ENCODE measurements at regions not wholly inside any gene's neighbourhood (a gene's known extent, or its start where the extent isn't known, plus 50 kb on each side); places are given as distances from the start of the nearest gene placed in this dataset.

DNA sequence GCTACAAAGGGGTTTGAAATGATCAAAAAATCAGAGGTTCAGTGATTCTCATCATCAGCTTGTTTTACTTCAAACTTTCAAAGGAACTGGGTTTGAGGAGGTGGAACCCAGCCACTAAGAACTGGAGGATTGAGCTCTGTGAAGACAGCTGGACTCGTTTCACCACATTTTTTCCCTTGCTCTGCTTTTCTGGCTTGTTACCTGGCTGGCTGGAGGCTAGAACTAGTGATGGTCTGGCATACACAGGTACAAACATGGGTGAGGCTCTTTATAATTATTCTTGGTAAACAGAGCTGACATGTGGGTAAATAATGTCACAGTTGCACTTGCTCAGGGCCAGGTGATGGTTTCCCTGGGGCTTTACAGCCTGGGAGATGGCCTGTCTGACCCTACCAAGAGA is 352.5 kb downstream of the FGFR2 start:
- no peaks in the 10 kb centered on the region for H3K4me1 ChIP-seq (ENCODE audit: control insufficient read depth in 3 of 3, insufficient read depth in 3 of 3, low read length in 3 of 3)
- no peak overlapping the region for H3K4me3 ChIP-seq (ENCODE audit: low read length in 3 of 3)
- no peak overlapping the region for H3K9ac ChIP-seq (ENCODE audit: low read depth in 1 of 3, low read length in 3 of 3)
- no peak overlapping the region for H3K27ac ChIP-seq (ENCODE audit: low read depth, low read length)
- no peaks in the 10 kb centered on the region for H3K36me3 ChIP-seq (ENCODE audit: control insufficient read depth in 3 of 3, insufficient read depth in 3 of 3, low read length in 3 of 3)
- peaks cover 0 to 5% (median 0%) of the 10 kb centered on the region in 3 donors for H3K9me3 ChIP-seq (ENCODE audit: control insufficient read depth in 3 of 3, low read length in 3 of 3)
- H3K27me3 ChIP-seq (ENCODE audit: control insufficient read depth in 3 of 3, insufficient read depth in 3 of 3, low read length in 3 of 3) = peaks cover 0 to 4% (median 0%) of the 10 kb centered on the region in 3 donors

DNA sequence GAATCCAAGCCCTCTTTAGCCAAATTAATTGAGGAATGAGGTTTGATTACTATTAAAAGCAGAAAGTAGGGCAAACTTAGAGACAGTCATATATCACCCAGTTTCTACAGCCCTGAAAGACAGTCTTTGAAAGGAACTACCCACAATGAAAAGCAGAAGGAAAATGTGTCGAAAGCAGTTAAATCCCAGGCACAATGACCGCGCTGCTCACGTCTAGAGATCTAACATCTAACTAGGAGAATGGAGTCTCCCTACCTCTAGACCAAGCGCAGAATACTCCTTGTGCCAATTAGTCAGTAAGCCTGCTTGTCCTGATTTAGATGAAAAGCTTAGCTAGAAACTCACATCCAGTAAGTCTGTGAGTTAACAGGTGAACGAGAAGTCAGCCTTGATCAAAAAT is 350.0 kb downstream of the FGFR2 start:
- no peak overlapping the region for H3K9ac ChIP-seq (ENCODE audit: low read depth in 1 of 3, low read length in 3 of 3)
- H3K27ac ChIP-seq (ENCODE audit: low read depth, low read length) = no peak overlapping the region
- no peak overlapping the region for H3K4me3 ChIP-seq (ENCODE audit: low read length in 3 of 3)
- peaks cover 0 to 4% (median 0%) of the 10 kb centered on the region in 3 donors for H3K27me3 ChIP-seq (ENCODE audit: control insufficient read depth in 3 of 3, insufficient read depth in 3 of 3, low read length in 3 of 3)
- no peaks in the 10 kb centered on the region for H3K36me3 ChIP-seq (ENCODE audit: control insufficient read depth in 3 of 3, insufficient read depth in 3 of 3, low read length in 3 of 3)
- H3K4me1 ChIP-seq (ENCODE audit: control insufficient read depth in 3 of 3, insufficient read depth in 3 of 3, low read length in 3 of 3) = no peaks in the 10 kb centered on the region
- H3K9me3 ChIP-seq (ENCODE audit: control insufficient read depth in 3 of 3, low read length in 3 of 3) = no peaks in the 10 kb centered on the region

DNA sequence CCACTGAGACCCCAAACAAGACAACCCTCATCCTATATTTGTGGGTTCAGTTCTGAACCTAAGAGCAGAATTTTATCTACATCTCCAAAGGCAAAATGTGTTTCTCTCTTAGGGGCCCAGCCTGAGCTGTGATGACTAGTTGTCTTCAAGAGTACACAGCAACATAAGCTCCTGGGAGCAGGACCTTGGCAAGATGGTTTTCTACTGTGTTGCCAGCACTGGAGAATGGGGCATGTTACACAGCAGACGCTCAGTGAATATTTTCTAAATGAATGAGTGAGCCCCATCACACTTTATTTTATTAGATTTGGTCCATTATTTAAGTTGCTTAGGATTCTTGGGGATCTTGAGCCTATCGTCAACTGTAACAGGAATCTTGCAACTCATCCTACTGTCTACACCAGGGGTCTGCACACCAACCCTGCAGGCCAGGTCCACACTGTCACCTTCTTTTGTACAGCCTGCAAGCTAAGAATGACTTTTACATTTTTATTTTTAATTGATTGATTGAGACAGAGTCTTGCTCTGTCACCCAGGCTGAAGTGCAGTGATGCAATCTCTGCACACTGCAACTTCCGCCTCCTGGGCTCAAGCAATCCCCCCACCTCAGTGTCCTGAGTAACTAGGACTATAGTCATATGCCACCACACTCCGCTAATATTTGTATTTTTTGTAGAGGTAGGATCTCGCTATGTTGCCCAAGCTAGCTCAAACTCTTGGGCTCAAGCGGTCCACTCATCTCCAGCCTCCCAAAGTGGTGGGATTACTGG is 347.1 kb downstream of the FGFR2 start:
- H3K27ac ChIP-seq (ENCODE audit: low read depth, low read length) = no peak overlapping the region
- H3K27me3 ChIP-seq (ENCODE audit: control insufficient read depth in 3 of 3, insufficient read depth in 3 of 3, low read length in 3 of 3) = no peaks in the 10 kb centered on the region
- H3K4me1 ChIP-seq (ENCODE audit: control insufficient read depth in 3 of 3, insufficient read depth in 3 of 3, low read length in 3 of 3) = no peaks in the 10 kb centered on the region
- no peaks in the 10 kb centered on the region for H3K36me3 ChIP-seq (ENCODE audit: control insufficient read depth in 3 of 3, insufficient read depth in 3 of 3, low read length in 3 of 3)
- no peaks in the 10 kb centered on the region for H3K9me3 ChIP-seq (ENCODE audit: control insufficient read depth in 3 of 3, low read length in 3 of 3)
- H3K4me3 ChIP-seq (ENCODE audit: low read length in 3 of 3) = no peak overlapping the region
- H3K9ac ChIP-seq (ENCODE audit: low read depth in 1 of 3, low read length in 3 of 3) = no peak overlapping the region

DNA sequence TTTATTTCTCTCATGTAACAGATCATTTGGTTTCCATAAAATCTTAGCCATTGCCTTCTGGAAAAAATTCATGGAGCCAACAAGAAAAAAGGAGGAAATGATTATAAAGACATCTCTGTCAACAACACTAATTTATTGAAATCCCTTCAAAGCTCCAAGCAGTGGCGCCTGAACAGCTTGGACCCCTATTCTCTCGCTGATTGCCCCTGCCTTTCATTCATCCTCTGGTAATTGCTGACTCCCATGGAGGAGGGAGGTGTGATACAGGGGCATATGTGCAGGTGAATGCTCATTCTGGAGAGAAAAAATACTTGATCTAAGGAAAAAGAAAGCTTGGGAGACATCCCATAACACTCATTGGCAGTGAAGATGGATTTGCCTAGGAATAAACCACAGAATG is 345.5 kb downstream of the FGFR2 start:
- no peaks in the 10 kb centered on the region for H3K36me3 ChIP-seq (ENCODE audit: control insufficient read depth in 3 of 3, insufficient read depth in 3 of 3, low read length in 3 of 3)

DNA sequence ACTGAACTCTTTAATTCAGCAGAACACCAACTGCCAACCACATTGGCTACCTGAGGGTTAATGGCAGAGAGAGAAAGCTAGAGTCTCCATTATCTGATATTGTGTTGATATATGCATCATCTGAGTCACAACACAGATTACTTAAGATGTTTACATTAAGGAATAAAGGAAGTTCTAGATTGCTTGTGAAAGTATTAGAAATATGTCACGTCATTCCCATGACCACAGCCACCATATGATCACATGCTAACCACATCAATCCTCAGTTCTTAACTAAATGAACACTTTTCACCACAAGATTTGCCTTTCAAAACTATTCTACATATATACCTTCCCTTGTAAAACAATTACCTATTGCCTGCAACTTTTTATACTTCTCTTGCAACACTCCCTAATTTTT is 337.9 kb downstream of the FGFR2 start:
- no peaks in the 10 kb centered on the region for H3K36me3 ChIP-seq (ENCODE audit: control insufficient read depth in 3 of 3, insufficient read depth in 3 of 3, low read length in 3 of 3)
- H3K27ac ChIP-seq (ENCODE audit: low read depth, low read length) = no peak overlapping the region
- H3K9me3 ChIP-seq (ENCODE audit: control insufficient read depth in 3 of 3, low read length in 3 of 3) = no peaks in the 10 kb centered on the region
- no peak overlapping the region for H3K9ac ChIP-seq (ENCODE audit: low read depth in 1 of 3, low read length in 3 of 3)
- H3K27me3 ChIP-seq (ENCODE audit: control insufficient read depth in 3 of 3, insufficient read depth in 3 of 3, low read length in 3 of 3) = no peaks in the 10 kb centered on the region
- H3K4me1 ChIP-seq (ENCODE audit: control insufficient read depth in 3 of 3, insufficient read depth in 3 of 3, low read length in 3 of 3) = no peaks in the 10 kb centered on the region
- H3K4me3 ChIP-seq (ENCODE audit: low read length in 3 of 3) = no peak overlapping the region

More for the DNA sequence above, 345.5 kb downstream of the FGFR2 start:
- no peak overlapping the region for H3K9ac ChIP-seq (ENCODE audit: low read depth in 1 of 3, low read length in 3 of 3)
- H3K27me3 ChIP-seq (ENCODE audit: control insufficient read depth in 3 of 3, insufficient read depth in 3 of 3, low read length in 3 of 3) = no peaks in the 10 kb centered on the region
- H3K27ac ChIP-seq (ENCODE audit: low read depth, low read length) = no peak overlapping the region
- H3K4me1 ChIP-seq (ENCODE audit: control insufficient read depth in 3 of 3, insufficient read depth in 3 of 3, low read length in 3 of 3) = no peaks in the 10 kb centered on the region
- no peak overlapping the region for H3K4me3 ChIP-seq (ENCODE audit: low read length in 3 of 3)
- no peaks in the 10 kb centered on the region for H3K9me3 ChIP-seq (ENCODE audit: control insufficient read depth in 3 of 3, low read length in 3 of 3)

DNA sequence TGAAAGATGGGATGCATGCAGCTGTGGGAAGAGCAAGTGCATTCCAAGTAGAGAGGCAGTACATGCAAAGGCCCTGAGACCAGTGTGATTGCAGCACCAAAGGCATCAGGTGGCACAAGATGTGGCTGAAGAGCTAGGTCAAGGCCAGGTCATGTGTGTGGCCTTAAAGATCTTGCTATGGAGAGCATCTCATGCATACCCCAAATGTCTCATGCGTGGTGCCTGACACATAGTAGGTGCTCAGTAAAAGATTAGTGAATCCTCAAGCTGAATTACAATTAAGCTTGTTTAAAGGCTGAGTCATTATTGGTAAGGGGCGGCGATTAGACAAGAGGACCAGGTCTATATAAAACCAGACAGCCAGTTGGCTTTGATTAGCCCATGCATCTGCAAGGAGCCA is 336.6 kb downstream of the FGFR2 start:
- Histone ChIP-seq H3K27ac (ENCODE audit: low read depth, low read length) (no peak overlapping the region), H3K36me3 (ENCODE audit: control insufficient read depth in 3 of 3, insufficient read depth in 3 of 3, low read length in 3 of 3) (no peaks in the 10 kb centered on the region), H3K4me1 (ENCODE audit: control insufficient read depth in 3 of 3, insufficient read depth in 3 of 3, low read length in 3 of 3) (no peaks in the 10 kb centered on the region), H3K27me3 (ENCODE audit: control insufficient read depth in 3 of 3, insufficient read depth in 3 of 3, low read length in 3 of 3) (no peaks in the 10 kb centered on the region), H3K9ac (ENCODE audit: low read depth in 1 of 3, low read length in 3 of 3) (no peak overlapping the region), H3K9me3 (ENCODE audit: control insufficient read depth in 3 of 3, low read length in 3 of 3) (no peaks in the 10 kb centered on the region), H3K4me3 (ENCODE audit: low read length in 3 of 3) (no peak overlapping the region)

DNA sequence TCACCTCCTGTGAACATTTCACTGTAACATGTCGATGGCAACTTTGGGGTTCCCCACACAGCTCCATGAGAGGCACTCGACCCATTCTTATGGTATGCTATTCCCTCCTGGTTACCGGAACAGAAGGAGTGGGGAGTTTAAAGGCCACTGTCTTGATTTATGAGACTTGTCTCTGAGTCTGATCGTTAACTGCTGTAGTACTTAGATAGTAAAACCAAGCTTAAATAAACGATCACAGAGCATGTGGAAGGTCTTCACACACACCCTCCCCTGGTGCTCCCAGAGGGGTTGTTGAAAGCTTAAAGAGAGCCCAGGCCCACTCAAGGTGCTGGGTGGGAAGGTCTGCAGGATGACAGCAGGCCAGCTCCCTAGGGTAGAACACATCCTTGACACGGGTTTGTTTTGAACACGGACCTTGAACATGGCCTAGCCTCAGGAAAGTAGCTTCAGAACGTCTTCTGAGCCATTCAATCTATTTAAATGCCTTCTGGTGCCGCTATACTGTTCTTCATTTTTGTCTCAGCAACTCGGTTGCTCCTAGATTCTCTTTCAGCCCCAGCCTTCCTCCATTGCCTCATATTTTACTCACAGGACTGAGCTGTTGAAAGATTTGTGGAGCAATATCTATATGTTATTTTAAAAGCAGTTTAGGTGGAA is 335.3 kb downstream of the FGFR2 start:
- Histone ChIP-seq H3K27me3 (ENCODE audit: control insufficient read depth in 3 of 3, insufficient read depth in 3 of 3, low read length in 3 of 3) (no peaks in the 10 kb centered on the region), H3K36me3 (ENCODE audit: control insufficient read depth in 3 of 3, insufficient read depth in 3 of 3, low read length in 3 of 3) (no peaks in the 10 kb centered on the region), H3K9ac (ENCODE audit: low read depth in 1 of 3, low read length in 3 of 3) (no peak overlapping the region), H3K27ac (ENCODE audit: low read depth, low read length) (no peak overlapping the region), H3K9me3 (ENCODE audit: control insufficient read depth in 3 of 3, low read length in 3 of 3) (no peaks in the 10 kb centered on the region), H3K4me1 (ENCODE audit: control insufficient read depth in 3 of 3, insufficient read depth in 3 of 3, low read length in 3 of 3) (no peaks in the 10 kb centered on the region), H3K4me3 (ENCODE audit: low read length in 3 of 3) (no peak overlapping the region)

DNA sequence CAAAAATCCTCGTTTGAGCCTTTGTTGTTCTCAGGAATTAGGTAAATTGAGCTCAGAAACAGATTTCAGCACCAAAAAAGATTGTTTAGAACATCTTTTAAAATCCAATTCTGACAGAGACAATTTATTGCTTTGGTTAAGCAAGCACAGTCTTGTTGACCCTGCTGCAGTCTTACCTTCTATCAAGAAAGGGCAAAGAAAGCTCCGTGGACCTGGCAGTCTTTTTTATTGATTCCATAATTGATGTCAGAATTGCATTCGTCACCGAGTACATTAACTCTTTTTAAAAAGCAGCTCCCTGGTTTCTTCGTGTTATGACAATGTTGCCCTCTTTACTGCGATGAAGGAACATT is 334.8 kb downstream of the FGFR2 start:
- Histone ChIP-seq H3K4me3 (ENCODE audit: low read length in 3 of 3) (no peak overlapping the region), H3K36me3 (ENCODE audit: control insufficient read depth in 3 of 3, insufficient read depth in 3 of 3, low read length in 3 of 3) (no peaks in the 10 kb centered on the region), H3K9ac (ENCODE audit: low read depth in 1 of 3, low read length in 3 of 3) (no peak overlapping the region), H3K4me1 (ENCODE audit: control insufficient read depth in 3 of 3, insufficient read depth in 3 of 3, low read length in 3 of 3) (no peaks in the 10 kb centered on the region), H3K9me3 (ENCODE audit: control insufficient read depth in 3 of 3, low read length in 3 of 3) (no peaks in the 10 kb centered on the region), H3K27me3 (ENCODE audit: control insufficient read depth in 3 of 3, insufficient read depth in 3 of 3, low read length in 3 of 3) (no peaks in the 10 kb centered on the region), H3K27ac (ENCODE audit: low read depth, low read length) (no peak overlapping the region)

DNA sequence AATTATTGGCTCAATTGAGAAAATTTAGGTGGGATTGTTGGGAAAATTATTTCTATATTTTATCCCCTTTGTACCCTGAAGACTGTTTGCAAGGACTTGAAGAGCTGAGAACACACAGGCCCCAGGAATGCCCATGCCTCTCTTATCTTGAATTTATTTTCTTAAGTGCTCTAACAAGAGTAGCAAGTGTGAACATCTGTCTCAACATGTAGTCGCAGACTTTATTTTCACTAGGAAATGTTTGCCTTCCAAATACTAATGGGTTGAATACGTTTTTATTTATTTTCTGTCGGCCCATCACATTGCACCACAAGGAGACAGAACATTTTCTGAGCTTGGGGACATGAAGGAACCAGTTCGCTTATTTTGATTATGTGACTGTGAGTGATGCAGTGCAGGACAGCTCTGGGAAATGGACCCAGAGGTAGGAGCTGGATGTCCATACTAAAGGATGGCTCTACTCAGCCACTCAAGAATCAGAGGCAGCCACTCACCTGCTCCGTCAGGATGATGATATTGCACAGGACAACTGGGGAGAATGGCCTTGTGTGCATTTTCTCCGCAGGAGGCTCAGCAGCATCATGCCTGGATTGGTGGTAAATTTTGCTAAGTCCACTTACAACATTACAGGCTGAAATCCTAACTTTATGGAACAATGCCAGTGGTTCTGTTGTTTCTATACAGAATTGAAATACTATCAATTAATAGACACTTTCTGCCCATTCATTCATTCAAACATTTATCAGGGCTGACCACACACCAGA is 332.7 kb downstream of the FGFR2 start:
- no peak overlapping the region for H3K9ac ChIP-seq (ENCODE audit: low read depth in 1 of 3, low read length in 3 of 3)
- no peak overlapping the region for H3K4me3 ChIP-seq (ENCODE audit: low read length in 3 of 3)
- no peak overlapping the region for H3K27ac ChIP-seq (ENCODE audit: low read depth, low read length)
- H3K9me3 ChIP-seq (ENCODE audit: control insufficient read depth in 3 of 3, low read length in 3 of 3) = no peaks in the 10 kb centered on the region
- H3K27me3 ChIP-seq (ENCODE audit: control insufficient read depth in 3 of 3, insufficient read depth in 3 of 3, low read length in 3 of 3) = no peaks in the 10 kb centered on the region
- no peaks in the 10 kb centered on the region for H3K36me3 ChIP-seq (ENCODE audit: control insufficient read depth in 3 of 3, insufficient read depth in 3 of 3, low read length in 3 of 3)
- no peaks in the 10 kb centered on the region for H3K4me1 ChIP-seq (ENCODE audit: control insufficient read depth in 3 of 3, insufficient read depth in 3 of 3, low read length in 3 of 3)

DNA sequence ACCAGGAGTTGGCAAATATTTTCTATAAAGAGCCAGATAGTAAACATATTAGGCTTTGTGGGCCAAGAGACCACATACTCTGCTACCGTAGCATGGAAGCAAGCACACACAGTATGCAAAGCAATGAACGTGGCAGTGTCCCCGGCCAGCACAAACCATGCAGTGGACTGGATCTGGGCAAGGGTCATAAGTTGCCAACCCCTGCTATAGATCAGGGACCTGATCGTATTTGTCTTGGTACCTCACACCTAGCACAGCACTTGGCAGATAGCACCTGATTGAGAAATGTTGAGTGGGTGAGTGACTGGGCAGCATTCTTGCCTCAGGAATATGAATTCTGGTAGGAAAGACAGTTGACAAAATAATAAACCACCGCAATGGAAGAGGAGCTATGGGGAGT is 331.9 kb downstream of the FGFR2 start:
- H3K36me3 ChIP-seq (ENCODE audit: control insufficient read depth in 3 of 3, insufficient read depth in 3 of 3, low read length in 3 of 3) = no peaks in the 10 kb centered on the region
- no peaks in the 10 kb centered on the region for H3K4me1 ChIP-seq (ENCODE audit: control insufficient read depth in 3 of 3, insufficient read depth in 3 of 3, low read length in 3 of 3)
- no peaks in the 10 kb centered on the region for H3K9me3 ChIP-seq (ENCODE audit: control insufficient read depth in 3 of 3, low read length in 3 of 3)
- H3K9ac ChIP-seq (ENCODE audit: low read depth in 1 of 3, low read length in 3 of 3) = no peak overlapping the region
- no peak overlapping the region for H3K4me3 ChIP-seq (ENCODE audit: low read length in 3 of 3)
- H3K27me3 ChIP-seq (ENCODE audit: control insufficient read depth in 3 of 3, insufficient read depth in 3 of 3, low read length in 3 of 3) = peaks cover 0 to 5% (median 0%) of the 10 kb centered on the region in 3 donors
- no peak overlapping the region for H3K27ac ChIP-seq (ENCODE audit: low read depth, low read length)

Measured in skeletal muscle tissue (tissue), 3 donors.